WTC11 (cell line): ENCODE measurements at regions not wholly inside any gene's neighbourhood (a gene's known extent, or its start where the extent isn't known, plus 50 kb on each side); places are given as distances from the start of the nearest gene placed in this dataset.

Experiments used
- E2F4 ChIP-seq: sonication (generic); formaldehyde crosslinking; IDR thresholded peaks from 2 replicates; pipeline ENCODE4 v1.8.1; 2022; ENCODE audit warnings: low read depth, mild to moderate bottlenecking, moderate library complexity, missing genetic modification reagents, borderline replicate concordance
- ETV6 ChIP-seq: sonication (generic); formaldehyde crosslinking; IDR thresholded peaks from 2 replicates; pipeline ENCODE4 v1.8.1; 2022; ENCODE audit warnings: mild to moderate bottlenecking, missing genetic modification reagents
- FOXP1 ChIP-seq: sonication (generic); formaldehyde crosslinking; IDR thresholded peaks from 2 replicates; pipeline ENCODE4 v1.8.0; 2022; ENCODE audit warnings: missing genetic modification reagents, mild to moderate bottlenecking, moderate library complexity, borderline replicate concordance
- GABPB1 ChIP-seq: sonication (generic); formaldehyde crosslinking; IDR thresholded peaks from 2 replicates; pipeline ENCODE4 v1.8.1; 2023; ENCODE audit warnings: mild to moderate bottlenecking, missing genetic modification reagents
- JUN ChIP-seq: sonication (generic); formaldehyde crosslinking; IDR thresholded peaks from 2 replicates; pipeline ENCODE4 v1.8.0; 2023; ENCODE audit warnings: mild to moderate bottlenecking, missing genetic modification reagents
- NR2C2 ChIP-seq: sonication (generic); formaldehyde crosslinking; IDR thresholded peaks from 2 replicates; pipeline ENCODE4 v1.8.0; 2022; ENCODE audit warnings: mild to moderate bottlenecking, missing genetic modification reagents
- TP53 ChIP-seq: sonication (generic); formaldehyde crosslinking; IDR thresholded peaks from 2 replicates; pipeline ENCODE4 v1.8.1; 2023; ENCODE audit warnings: mild to moderate bottlenecking, missing genetic modification reagents
- USF2 ChIP-seq: sonication (generic); formaldehyde crosslinking; IDR thresholded peaks from 2 replicates; pipeline ENCODE4 v1.8.1; 2023; ENCODE audit warnings: mild to moderate bottlenecking, missing genetic modification reagents, moderate library complexity
- ZNF232 ChIP-seq: sonication (generic); formaldehyde crosslinking; IDR thresholded peaks from 2 replicates; pipeline ENCODE4 v1.8.0; 2022; ENCODE audit warnings: mild to moderate bottlenecking, missing genetic modification reagents
- TF ChIP-seq, protein P1 (sequence below): sonication (generic); formaldehyde crosslinking; IDR thresholded peaks from 2 replicates; pipeline ENCODE4 v1.8.0; 2022; ENCODE audit warnings: mild to moderate bottlenecking, missing genetic modification reagents

DNA sequence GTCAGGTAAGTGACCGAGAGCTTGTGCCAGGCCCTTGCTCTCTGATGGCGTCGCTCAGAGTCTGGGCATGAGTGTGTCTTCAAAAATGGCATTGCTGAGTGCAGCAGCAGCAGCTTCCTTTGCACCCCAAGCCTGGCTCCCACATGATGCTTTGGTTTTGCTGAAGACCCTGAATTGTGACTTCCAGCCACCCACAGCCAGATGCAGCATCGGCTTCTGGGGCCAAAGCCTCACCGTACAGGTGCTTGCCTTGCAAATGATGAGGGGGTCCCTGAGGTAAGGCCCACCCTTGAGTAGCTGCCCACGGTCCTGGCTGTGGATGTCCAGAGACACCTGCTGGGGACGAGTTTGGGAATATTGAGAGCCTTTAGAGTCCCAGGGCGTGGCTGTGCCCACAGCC lies 57.9 kb downstream of the JAKMIP3 start:
- TF ChIP-seq, protein P1, sequence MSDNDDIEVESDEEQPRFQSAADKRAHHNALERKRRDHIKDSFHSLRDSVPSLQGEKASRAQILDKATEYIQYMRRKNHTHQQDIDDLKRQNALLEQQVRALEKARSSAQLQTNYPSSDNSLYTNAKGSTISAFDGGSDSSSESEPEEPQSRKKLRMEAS (CRISPR knock-in tag), result no peak
- TF ChIP-seq JUN (CRISPR knock-in tag), result no peak
- no peak for TF ChIP-seq NR2C2 (CRISPR knock-in tag)
- no peak for TF ChIP-seq USF2
- TF ChIP-seq E2F4 (CRISPR knock-in tag), result no peak
- no peak for TF ChIP-seq GABPB1 (CRISPR knock-in tag)
- TF ChIP-seq FOXP1 (CRISPR knock-in tag), result no peak
- no peak for TF ChIP-seq ZNF232 (CRISPR knock-in tag)
- no peak for TF ChIP-seq ETV6
- TF ChIP-seq TP53 (CRISPR knock-in tag), result no peak
